HG03060 (cell line): ENCODE measurements at regions not wholly inside any gene's neighbourhood (a gene's known extent, or its start where the extent isn't known, plus 50 kb on each side); places are given as distances from the start of the nearest gene placed in this dataset.
"Not testable (repeated sequence)": the region's sequence is repeated elsewhere in the genome, so short reads cannot be mapped to it uniquely, and the experiment has no call there.

Experiments used
- ATAC-seq: cut with Tn5 transposase; IDR thresholded peaks from one replicate; pipeline ENCODE4 v1.9.1; 2021; ENCODE audit warnings: low read depth, moderate number of reproducible peaks; ENCODE audit not compliant: unreplicated experiment

GRCh38 chr13:87972568-87972967, 301.4 kb downstream of the SLITRK5 start:
- no peak for ATAC-seq

GRCh38 chr13:87975035-87975434, 303.9 kb downstream of the SLITRK5 start:
- ATAC-seq = no peak

- not testable (repeated sequence) for ATAC-seq
Measured at GRCh38 chr13:87976650-87977049, 305.5 kb downstream of the SLITRK5 start.

GRCh38 chr13:87981416-87981815, 310.2 kb downstream of the SLITRK5 start:
- no peak for ATAC-seq

- ATAC-seq = no peak
Measured at GRCh38 chr13:87982400-87982799, 311.2 kb downstream of the SLITRK5 start.

- no peak for ATAC-seq
Measured at GRCh38 chr13:87986639-87987250, 315.6 kb downstream of the SLITRK5 start.

- ATAC-seq = no peak
Measured at GRCh38 chr13:87998081-87998480, 326.9 kb downstream of the SLITRK5 start.

GRCh38 chr13:87999240-87999700, 328.1 kb downstream of the SLITRK5 start:
- ATAC-seq = no peak

- no peak for ATAC-seq
Measured at GRCh38 chr13:87999788-88000187, 328.6 kb downstream of the SLITRK5 start.

- ATAC-seq = no peak
Measured at GRCh38 chr13:88000239-88000638, 329.1 kb downstream of the SLITRK5 start.

GRCh38 chr13:88000787-88001186, 329.6 kb downstream of the SLITRK5 start:
- no peak for ATAC-seq

- ATAC-seq = no peak
Measured at GRCh38 chr13:88005188-88005587, 334.0 kb downstream of the SLITRK5 start.

GRCh38 chr13:88014527-88014926, 343.4 kb downstream of the SLITRK5 start:
- ATAC-seq = no peak

- ATAC-seq = no peak
Measured at GRCh38 chr13:88022431-88023208, 351.4 kb downstream of the SLITRK5 start.

GRCh38 chr13:88026241-88026640, 355.1 kb downstream of the SLITRK5 start:
- no peak for ATAC-seq

- ATAC-seq = no peak
Measured at GRCh38 chr13:88031980-88032559, 360.9 kb downstream of the SLITRK5 start.

- ATAC-seq = not testable (repeated sequence)
Measured at GRCh38 chr13:88036205-88036604, 365.0 kb downstream of the SLITRK5 start.

GRCh38 chr13:88042489-88042888, 371.3 kb downstream of the SLITRK5 start:
- no peak for ATAC-seq

- no peak for ATAC-seq
Measured at GRCh38 chr13:88051746-88052482, 380.7 kb downstream of the SLITRK5 start.

GRCh38 chr13:88063741-88064140, 392.6 kb downstream of the SLITRK5 start:
- ATAC-seq = no peak

- no peak for ATAC-seq
Measured at GRCh38 chr13:88066847-88067246, 395.7 kb downstream of the SLITRK5 start.
